ENCODE measurements at regions not wholly inside any gene's neighbourhood (a gene's known extent, or its start where the extent isn't known, plus 50 kb on each side); places are given as distances from the start of the nearest gene placed in this dataset.

DNA sequence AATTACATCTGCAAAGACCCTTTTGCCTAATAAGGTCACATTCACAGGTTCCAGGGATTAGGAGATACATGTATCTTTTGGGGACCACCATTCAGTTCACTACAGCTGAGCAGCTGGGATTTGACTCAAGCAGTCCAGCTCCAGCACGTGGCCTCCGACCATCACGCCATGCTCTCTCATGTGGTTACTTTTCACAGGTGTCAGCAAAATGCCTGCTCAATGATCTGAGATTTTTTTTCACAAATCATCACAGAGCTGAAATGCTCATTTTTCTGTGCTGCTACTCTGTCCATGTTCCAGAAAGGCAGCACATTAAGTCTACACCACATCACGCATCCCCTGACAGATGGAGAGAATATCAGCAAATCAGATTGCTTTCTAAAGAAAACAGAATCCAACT, 98.5 kb upstream of the RMDN2 start:
- no peaks in the 10 kb centered on the region for H3K4me1 ChIP-seq (replicated peaks)
- WGBS = 90% methylated on average over 4 of the region's 4 CpGs

DNA sequence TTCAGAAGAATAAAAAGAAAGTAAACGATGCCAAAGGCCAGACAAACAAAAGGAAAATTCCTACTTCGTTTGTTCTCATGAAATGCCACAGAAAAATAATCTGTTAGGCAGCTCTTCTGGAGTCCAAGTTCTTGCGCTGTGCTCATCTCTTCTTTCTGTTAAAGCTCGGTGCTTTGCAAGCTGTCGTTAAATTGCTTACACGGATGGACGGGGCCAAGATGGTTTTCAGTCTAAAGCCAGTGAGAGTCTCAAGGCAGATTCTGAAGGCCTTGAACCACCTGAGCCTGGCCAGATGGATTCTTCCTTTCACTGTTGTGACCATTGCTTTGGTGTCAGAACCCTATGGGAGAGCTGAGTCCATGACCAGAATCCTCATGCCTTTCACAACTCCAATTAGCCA, 97.6 kb upstream of the RMDN2 start:
- no peak for TF ChIP-seq POLR2A (IDR thresholded peaks at IDR 0.05)
- no peak for TF ChIP-seq POLR2AphosphoS5 (IDR thresholded peaks at IDR 0.05)
- TF ChIP-seq, protein P1, sequence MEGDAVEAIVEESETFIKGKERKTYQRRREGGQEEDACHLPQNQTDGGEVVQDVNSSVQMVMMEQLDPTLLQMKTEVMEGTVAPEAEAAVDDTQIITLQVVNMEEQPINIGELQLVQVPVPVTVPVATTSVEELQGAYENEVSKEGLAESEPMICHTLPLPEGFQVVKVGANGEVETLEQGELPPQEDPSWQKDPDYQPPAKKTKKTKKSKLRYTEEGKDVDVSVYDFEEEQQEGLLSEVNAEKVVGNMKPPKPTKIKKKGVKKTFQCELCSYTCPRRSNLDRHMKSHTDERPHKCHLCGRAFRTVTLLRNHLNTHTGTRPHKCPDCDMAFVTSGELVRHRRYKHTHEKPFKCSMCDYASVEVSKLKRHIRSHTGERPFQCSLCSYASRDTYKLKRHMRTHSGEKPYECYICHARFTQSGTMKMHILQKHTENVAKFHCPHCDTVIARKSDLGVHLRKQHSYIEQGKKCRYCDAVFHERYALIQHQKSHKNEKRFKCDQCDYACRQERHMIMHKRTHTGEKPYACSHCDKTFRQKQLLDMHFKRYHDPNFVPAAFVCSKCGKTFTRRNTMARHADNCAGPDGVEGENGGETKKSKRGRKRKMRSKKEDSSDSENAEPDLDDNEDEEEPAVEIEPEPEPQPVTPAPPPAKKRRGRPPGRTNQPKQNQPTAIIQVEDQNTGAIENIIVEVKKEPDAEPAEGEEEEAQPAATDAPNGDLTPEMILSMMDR (IDR thresholded peaks at IDR 0.05) = no peak
- H3K9me3 ChIP-seq = no peaks in the 10 kb centered on the region
- WGBS = 37% methylated on average over 7 of the region's 7 CpGs

More for the DNA sequence above, 98.5 kb upstream of the RMDN2 start:
- intact Hi-C loops (cut with DNase I) = no loop called here
- DNase-seq (ENCODE audit: low spot score) = no peak
- no peaks in the 10 kb centered on the region for H3K9me3 ChIP-seq
- no peaks in the 10 kb centered on the region for H3K27me3 ChIP-seq (replicated peaks; ENCODE audit: insufficient read depth)
- no peaks in the 10 kb centered on the region for H3K36me3 ChIP-seq
- no peak overlapping the region for H3K27ac ChIP-seq
- TF ChIP-seq POLR2AphosphoS5 (IDR thresholded peaks at IDR 0.05) = no peak
- no peak for TF ChIP-seq POLR2A (IDR thresholded peaks at IDR 0.05)
- TF ChIP-seq, protein P1 (IDR thresholded peaks at IDR 0.05) = no peak
- no peak overlapping the region for H3K4me3 ChIP-seq

DNA sequence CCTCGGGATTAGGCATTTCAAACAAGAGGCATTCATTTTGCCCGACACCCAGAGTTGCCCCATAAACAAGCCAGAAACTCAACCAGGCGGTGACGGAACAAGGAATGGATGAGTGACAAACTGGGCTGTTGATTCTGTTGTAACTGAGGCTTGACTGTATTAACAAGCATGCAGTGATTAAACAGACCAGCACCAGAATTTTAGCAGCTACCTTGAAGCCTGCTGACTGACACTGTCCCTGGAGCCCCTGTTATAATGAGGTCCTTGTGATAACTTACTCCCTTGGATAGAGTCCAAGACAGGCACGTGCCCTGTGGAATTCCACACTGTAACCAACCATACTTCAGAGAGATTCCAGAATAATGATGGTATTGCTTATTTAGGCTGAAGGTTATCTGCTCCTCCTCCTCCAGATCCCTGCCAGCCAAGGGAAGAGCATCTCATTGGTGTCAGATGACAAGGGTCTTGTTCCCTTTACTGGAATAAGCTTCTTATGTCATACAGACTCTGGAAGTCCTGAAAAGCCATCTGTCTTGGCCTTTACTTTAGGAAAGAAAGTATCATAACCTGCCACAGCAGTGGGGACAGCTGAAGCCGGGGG, 97.1 kb upstream of the RMDN2 start:
- TF ChIP-seq POLR2A (IDR thresholded peaks at IDR 0.05) (no peak), POLR2AphosphoS5 (IDR thresholded peaks at IDR 0.05) (no peak)
- TF ChIP-seq, protein P1 (IDR thresholded peaks at IDR 0.05) = no peak
- no peak for DNase-seq (ENCODE audit: low spot score)

More for the DNA sequence above, 97.6 kb upstream of the RMDN2 start:
- no peaks in the 10 kb centered on the region for H3K27me3 ChIP-seq (replicated peaks; ENCODE audit: insufficient read depth)
- peak overlapping the region; percentile 15 to 61 for H3K27ac ChIP-seq
- H3K4me3 ChIP-seq = no peak overlapping the region
- no peaks in the 10 kb centered on the region for H3K4me1 ChIP-seq (replicated peaks)
- DNase-seq (ENCODE audit: low spot score) = no peak
- no peaks in the 10 kb centered on the region for H3K36me3 ChIP-seq
- intact Hi-C loops (cut with DNase I) = no loop called here

DNA sequence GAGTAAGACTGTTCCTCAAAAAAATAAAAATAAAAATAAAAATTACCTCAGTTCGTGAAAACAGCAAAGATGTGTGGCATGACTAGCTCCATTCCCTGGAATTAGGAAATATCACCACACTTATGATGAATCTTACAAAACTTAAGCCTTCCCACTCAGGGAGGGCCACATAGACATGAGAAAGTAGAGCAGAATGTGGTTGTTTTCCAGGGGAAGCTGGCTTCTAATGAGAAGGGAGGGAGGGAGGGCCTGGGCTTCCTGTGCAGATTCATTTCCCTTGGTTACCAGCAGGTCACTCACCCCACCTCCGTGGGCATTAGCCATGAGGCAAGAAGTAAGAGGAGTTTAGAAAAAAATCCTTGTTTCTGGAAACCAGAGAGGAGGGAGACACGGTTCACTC, 95.9 kb upstream of the RMDN2 start:
- intact Hi-C loops (cut with DNase I) = no loop called here
- H3K27me3 ChIP-seq (replicated peaks; ENCODE audit: insufficient read depth) = no peaks in the 10 kb centered on the region
- no peak overlapping the region for H3K4me3 ChIP-seq
- WGBS = 37% methylated on average over 3 of the region's 3 CpGs
- H3K4me1 ChIP-seq (replicated peaks) = no peaks in the 10 kb centered on the region
- H3K36me3 ChIP-seq = no peaks in the 10 kb centered on the region
- TF ChIP-seq, protein P1 (IDR thresholded peaks at IDR 0.05) = no peak
- TF ChIP-seq POLR2A (IDR thresholded peaks at IDR 0.05) = no peak
- TF ChIP-seq POLR2AphosphoS5 (IDR thresholded peaks at IDR 0.05) = no peak
- no peak for DNase-seq (ENCODE audit: low spot score)
- H3K9me3 ChIP-seq = no peaks in the 10 kb centered on the region
- H3K27ac ChIP-seq = peak overlapping the region; percentile 38 to 61

More for the DNA sequence above, 97.1 kb upstream of the RMDN2 start:
- Histone ChIP-seq H3K27me3 (replicated peaks; ENCODE audit: insufficient read depth) (no peaks in the 10 kb centered on the region), H3K27ac (peak overlapping the region; percentile 15 to 61), H3K36me3 (no peaks in the 10 kb centered on the region), H3K9me3 (no peaks in the 10 kb centered on the region), H3K4me1 (replicated peaks) (no peaks in the 10 kb centered on the region), H3K4me3 (no peak overlapping the region)
- WGBS = 41% methylated on average over 6 of the region's 6 CpGs
- intact Hi-C loops (cut with DNase I) = no loop called here

Data from prostate gland (tissue), 2 donors.